HFFc6 (cell line): ENCODE measurements at regions not wholly inside any gene's neighbourhood (a gene's known extent, or its start where the extent isn't known, plus 50 kb on each side); places are given as distances from the start of the nearest gene placed in this dataset.

Source experiments
- DNase-seq: peaks from one replicate; pipeline ENCODE4 v3.0.0-alpha.2; 2018
- H3K27ac Mint-ChIP-seq: 2 replicates; pipeline ENCODE4 v1.8.0; 2020; ENCODE audit warnings: mild to moderate bottlenecking, mixed read lengths
- H3K27me3 Mint-ChIP-seq: 2 replicates; pipeline ENCODE4 v1.8.0; 2021; ENCODE audit warnings: mild to moderate bottlenecking, moderate library complexity, mixed read lengths; ENCODE audit not compliant: insufficient read depth
- H3K36me3 Mint-ChIP-seq: 2 replicates; pipeline ENCODE4 v1.8.0; 2021; ENCODE audit warnings: low read depth, mixed read lengths
- H3K4me1 Mint-ChIP-seq: 2 replicates; pipeline ENCODE4 v1.8.0; 2020; ENCODE audit warnings: low read depth, mixed read lengths
- H3K4me3 Mint-ChIP-seq: 2 replicates; pipeline ENCODE4 v1.8.0; 2020; ENCODE audit warnings: mild to moderate bottlenecking, moderate library complexity, mixed read lengths
- H3K9me3 Mint-ChIP-seq: 2 replicates; pipeline ENCODE4 v1.8.0; 2020; ENCODE audit warnings: mild to moderate bottlenecking, mixed read lengths
- CTCF ChIP-seq: fragments of 200-600 bp; sonication (generic); IDR thresholded peaks from 2 replicates; pipeline ENCODE4 v1.5.0; 2021; ENCODE audit warnings: antibody characterized with exemption, mild to moderate bottlenecking

DNA sequence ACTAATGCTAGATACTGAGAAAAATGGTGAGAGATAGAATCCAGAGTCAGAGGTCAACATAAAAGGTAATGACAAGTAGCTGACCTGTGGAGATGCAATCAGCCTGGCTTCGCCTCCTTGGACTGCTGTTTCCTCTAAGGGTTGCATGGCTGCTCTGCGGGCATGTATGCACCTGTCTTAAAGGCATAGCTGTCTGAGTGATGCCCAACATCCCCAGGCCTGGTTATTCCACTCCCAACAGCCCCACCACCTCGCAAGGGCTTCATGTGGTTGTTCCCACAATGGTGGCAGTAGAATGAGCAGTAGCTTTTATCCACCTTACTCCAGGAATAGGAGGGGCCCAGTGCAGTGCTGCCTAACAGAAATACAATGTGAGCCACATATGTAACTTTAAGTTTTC lies 69.7 kb upstream of the ALK start:
- Mint-ChIP-seq H3K4me1 (no peaks in the 10 kb centered on the region), H3K4me3 (no peak overlapping the region), H3K9me3 (no peaks in the 10 kb centered on the region), H3K27me3 (peaks cover 5% of the 10 kb centered on the region; the same call in 1 of the 2 replicates), H3K27ac (no peak overlapping the region), H3K36me3 (no peaks in the 10 kb centered on the region)
- no peak for TF ChIP-seq CTCF
- DNase-seq: no peak

- DNase-seq: no peak
- no peaks in the 10 kb centered on the region for H3K36me3 Mint-ChIP-seq
- no peak overlapping the region for H3K27ac Mint-ChIP-seq
- H3K4me1 Mint-ChIP-seq: no peaks in the 10 kb centered on the region
- no peak overlapping the region for H3K4me3 Mint-ChIP-seq
- H3K9me3 Mint-ChIP-seq: no peaks in the 10 kb centered on the region
- no peak for TF ChIP-seq CTCF
- peaks cover 6% of the 10 kb centered on the region; the same call in 1 of the 2 replicates for H3K27me3 Mint-ChIP-seq
Observed at GRCh38 chr2:29995241-29995640, 73.9 kb upstream of the ALK start.

DNA sequence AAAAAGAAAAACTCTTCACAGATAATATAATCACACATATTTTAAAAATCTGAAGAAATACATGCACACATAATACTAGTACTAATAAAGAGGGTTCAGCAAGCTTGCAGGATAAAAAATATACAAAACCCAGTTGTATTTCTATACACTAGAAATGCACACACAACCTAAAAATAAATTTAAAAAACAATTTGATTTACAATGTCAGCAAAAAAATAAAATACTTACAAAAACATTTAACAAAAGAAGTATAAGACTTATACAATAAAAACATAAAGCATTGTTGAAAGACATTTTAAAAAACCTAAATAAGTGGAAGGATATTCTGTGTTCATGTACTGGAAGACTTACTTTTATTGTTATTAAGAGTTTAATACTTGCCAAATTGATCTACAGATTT lies 81.7 kb upstream of the ALK start:
- H3K9me3 Mint-ChIP-seq: no peaks in the 10 kb centered on the region
- H3K4me3 Mint-ChIP-seq: no peak overlapping the region
- H3K27ac Mint-ChIP-seq: no peak overlapping the region
- no peak for TF ChIP-seq CTCF
- no peak for DNase-seq
- H3K4me1 Mint-ChIP-seq: no peaks in the 10 kb centered on the region
- H3K36me3 Mint-ChIP-seq: no peaks in the 10 kb centered on the region
- H3K27me3 Mint-ChIP-seq: peaks cover 3% of the 10 kb centered on the region

GRCh38 chr2:30022444-30023071 lies 101.2 kb upstream of the ALK start:
- Mint-ChIP-seq H3K27ac (no peak overlapping the region), H3K9me3 (no peaks in the 10 kb centered on the region), H3K4me1 (peaks cover 12% of the 10 kb centered on the region), H3K36me3 (no peaks in the 10 kb centered on the region), H3K4me3 (no peak overlapping the region), H3K27me3 (peaks cover 7% of the 10 kb centered on the region)
- no peak for TF ChIP-seq CTCF
- DNase-seq: no peak

- no peak for TF ChIP-seq CTCF
- Mint-ChIP-seq H3K9me3 (no peaks in the 10 kb centered on the region), H3K27me3 (peaks cover 6% of the 10 kb centered on the region), H3K4me1 (peaks cover 12% of the 10 kb centered on the region), H3K36me3 (no peaks in the 10 kb centered on the region), H3K27ac (no peak overlapping the region), H3K4me3 (no peak overlapping the region)
- no peak for DNase-seq
Observed at GRCh38 chr2:30024281-30024680, 102.9 kb upstream of the ALK start.
